CD4-positive, alpha-beta T cell treated with Interleukin-6 for 4 hours (primary cell): ENCODE measurements at regions not wholly inside any gene's neighbourhood (a gene's known extent, or its start where the extent isn't known, plus 50 kb on each side); places are given as distances from the start of the nearest gene placed in this dataset.

Experiments
- DNase-seq: peaks from one replicate; pipeline ENCODE4 v3.0.0-alpha.2; 2020; ENCODE audit warnings: mixed read lengths

- DNase-seq, result no peak
These were observed 144.3 kb upstream of the PFN2 start for GRCh38 chr3:150114873-150115540.

DNA sequence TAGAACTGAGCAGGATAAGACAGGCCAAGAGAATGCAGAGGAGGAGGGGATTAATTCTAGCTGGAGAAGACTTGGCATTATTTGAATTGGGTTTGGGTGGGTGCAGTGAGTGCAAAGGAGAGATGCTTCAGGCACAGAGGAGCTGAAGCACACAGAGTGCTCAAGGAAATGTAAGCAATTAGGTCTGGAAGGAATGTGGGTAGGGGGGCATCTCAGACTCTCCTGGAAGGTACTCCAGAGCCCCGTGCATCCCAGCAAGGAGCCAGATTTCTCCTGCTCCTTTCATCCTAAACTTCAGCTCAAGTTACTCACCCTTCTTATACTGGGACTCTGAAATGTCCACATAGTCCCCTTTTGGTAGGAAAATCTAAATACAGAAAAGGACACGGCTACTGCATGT lies 143.6 kb upstream of the PFN2 start:
- DNase-seq, result no peak

- DNase-seq, result no peak
These were observed 139.4 kb upstream of the PFN2 start for GRCh38 chr3:150110097-150110496.

DNA sequence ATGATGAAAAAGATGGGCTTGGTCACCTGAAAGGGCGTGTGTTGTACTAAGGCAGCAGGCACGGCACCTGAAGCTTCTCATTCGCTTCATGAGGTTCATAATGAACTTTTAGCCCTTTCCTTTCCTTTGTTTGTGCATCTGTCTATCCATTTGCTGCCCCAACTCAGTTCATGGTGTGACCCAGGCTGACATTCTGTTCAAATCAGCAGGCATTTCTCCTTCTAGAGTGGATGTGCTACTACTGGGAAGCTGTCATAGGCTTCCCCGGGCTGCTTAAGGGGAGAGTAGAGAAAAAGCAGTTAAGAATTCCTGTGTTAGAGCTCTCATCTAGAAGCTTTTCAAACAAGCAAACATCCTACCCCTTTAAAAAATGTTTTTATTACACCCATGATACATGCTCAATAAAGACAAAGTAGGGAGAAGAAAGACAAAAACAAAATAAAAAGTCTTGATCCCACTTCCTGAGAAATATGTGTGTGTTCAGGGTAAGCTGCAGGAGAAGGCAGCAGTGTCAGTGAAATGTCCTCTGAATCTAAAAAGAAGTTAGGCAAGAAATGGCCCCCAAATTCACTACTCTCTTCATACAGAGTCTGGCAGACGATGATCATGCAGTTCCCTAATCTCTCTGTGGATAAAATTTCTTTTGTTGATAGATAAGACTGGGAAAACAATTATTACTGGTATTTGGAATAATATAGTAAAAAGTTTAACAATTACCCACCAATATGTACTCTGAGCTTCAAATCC lies 136.9 kb upstream of the PFN2 start:
- DNase-seq, result no peak

DNA sequence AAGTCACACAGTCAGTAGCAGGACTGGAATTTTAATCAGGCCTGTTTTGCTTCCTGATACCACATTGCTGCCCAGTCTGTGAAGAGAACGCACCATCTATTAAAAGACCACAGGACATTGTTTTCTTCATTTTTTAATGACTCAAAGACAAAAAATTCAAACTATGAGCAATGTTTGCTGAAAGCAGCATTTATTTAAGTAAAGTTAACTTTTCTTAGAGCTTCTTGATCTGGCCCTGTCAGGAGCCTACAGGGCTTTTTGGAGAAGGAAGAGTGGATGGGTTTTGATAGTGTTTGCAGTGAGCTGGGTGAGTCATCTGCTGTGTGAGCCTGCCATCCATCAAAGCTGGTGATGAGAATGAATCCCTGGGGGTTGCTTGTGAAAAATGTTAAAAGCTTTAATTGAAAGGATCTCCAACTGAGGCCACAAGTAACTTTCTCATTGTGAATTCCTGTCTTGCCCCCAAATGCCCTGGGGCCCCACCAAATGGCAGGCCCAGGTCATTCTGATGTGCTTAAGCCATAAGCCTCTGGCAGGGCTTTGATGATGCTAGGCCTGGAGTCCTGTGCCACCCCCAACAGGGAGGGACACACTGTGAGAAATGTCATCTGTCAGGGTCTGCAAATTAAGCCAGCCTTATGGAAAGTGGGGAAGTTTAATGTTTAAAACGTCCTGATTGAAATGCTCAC lies 136.2 kb upstream of the PFN2 start:
- no peak for DNase-seq

GRCh38 chr3:150105886-150106612 lies 135.4 kb upstream of the PFN2 start:
- DNase-seq, result no peak

GRCh38 chr3:150105025-150105424 lies 134.3 kb upstream of the PFN2 start:
- DNase-seq, result no peak

GRCh38 chr3:150104564-150104963 lies 133.9 kb upstream of the PFN2 start:
- no peak for DNase-seq

DNA sequence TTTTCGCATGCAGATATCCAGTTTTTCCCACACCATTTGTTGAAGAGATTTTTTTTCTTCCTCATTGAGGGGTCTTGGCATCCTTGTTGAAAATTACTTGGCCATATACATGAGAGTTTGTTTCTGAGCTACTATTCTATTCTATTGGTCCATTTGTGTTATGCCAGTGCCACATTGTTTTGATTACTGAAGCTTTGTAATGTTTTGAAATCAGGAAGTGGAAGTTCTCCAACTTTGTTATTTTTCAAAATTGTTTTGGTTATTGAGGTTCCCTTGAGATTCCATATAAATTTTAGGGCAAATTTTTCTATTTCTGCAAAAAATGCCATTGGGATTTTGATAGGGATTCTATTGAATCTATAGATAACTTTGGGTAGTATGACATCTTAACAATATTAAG lies 130.3 kb upstream of the PFN2 start:
- no peak for DNase-seq

DNA sequence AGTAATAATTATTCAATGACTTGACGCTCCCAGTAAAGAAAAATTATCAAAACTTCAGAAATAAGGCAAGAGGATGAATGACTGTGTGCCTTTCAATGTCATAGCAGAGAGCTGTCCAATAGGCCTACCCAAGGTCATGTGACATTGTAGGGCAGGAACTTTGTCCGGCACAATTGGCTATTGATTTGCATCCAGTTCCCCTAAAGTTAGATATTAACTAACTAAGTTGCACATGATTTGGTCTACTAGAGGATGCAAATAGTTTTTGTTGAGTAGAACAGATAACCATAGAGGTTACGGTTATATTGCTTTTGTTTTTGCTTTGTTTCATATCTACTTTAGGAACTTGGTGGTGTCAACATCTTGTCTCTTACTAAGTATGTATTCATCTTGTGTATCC lies 127.9 kb upstream of the PFN2 start:
- no peak for DNase-seq

DNA sequence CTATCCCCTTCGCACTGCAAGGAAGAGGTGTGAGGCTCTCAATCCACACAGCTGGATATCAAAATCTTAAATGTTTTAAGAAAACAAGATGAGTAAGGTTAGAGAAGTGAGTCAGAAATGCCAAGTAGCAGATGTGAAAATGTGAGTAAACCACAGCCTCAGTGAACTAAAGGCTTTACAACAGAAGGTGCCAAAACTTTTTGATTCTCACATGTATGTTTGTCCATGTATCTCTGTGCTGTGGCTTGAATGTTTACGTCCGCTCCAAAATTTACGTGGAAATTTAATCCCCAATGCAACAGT lies 126.8 kb upstream of the PFN2 start:
- no peak for DNase-seq

DNA sequence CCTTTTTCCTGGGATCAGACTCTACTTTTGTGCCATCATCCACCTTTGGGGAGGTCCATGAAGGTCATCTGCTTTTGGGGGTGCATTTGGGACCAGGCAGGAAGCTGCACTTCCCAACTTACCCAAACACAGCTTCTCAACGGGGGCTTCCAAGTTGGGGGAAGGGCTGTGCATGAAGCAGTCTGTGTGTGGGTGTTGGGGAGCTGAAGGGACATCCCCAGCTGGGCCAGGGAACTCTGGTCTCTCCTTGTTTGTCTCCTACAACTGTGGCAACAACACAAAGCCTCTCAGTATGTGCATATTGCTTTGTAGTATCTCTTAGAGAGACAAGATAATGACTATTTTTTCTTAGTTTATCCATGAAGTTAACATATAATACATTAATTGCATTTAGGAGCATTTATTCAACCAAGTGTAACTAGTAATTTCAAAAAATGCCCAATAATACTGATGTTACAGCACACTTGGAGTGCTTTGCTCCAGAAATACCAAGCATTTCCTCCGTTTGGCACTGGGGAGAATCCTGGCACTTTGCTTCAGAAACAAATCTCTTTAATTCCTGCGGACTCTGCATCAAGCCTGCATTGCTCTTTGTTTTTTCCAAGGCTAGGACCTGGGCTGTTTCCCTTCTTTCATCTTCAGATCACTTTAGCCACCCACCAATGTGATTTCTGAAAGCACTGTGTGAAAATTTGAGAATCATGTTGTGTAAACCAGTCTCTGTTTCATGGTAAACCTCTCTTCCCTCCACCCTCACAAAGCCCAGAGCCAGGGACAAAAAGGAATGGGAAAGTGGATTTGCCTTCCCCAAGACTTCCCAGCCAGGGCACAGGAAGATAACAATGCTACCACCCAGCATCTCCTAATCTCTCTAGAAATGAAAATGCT lies 126.2 kb upstream of the PFN2 start:
- no peak for DNase-seq

GRCh38 chr3:150094150-150094933 lies 123.6 kb upstream of the PFN2 start:
- no peak for DNase-seq

DNA sequence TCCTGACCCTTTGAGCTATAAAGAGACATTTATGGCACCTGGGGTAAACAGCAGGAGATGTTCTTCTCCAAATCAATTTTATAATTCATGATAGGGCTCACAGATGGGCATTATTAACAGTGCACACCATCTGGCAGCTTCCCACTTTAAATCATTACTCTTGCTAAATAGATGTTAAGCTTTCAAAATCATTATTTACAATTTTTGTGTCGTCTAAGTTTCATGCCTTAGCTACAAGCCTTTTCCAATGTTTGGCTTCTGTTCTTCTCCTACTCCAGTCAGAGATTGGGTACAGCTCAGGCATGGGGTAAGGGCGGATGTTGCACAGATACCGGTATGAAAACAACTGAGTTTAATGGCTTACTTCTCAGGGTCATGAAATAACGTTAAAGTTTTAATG lies 120.9 kb upstream of the PFN2 start:
- DNase-seq, result no peak

DNA sequence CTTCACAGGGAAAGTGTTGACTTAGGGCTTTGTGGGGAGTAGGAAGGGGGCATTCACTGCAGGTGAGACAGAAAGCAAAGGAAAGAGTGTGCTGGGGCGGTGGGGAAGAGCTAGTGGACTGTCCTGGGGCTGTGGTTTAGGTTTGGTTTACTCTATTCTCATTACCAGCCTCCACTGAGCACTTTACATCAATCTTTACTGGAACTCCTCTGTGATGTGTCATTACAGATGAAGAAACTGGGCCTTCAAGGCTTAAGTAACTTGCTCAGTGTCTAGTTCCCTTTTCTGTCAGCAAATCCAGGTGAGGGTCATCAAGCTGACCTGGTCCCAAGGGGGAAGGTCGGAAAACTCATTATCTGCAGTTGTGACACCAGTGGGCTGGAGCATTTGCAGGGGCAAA lies 120.2 kb upstream of the PFN2 start:
- DNase-seq, result no peak

GRCh38 chr3:150090006-150090405 lies 119.3 kb upstream of the PFN2 start:
- no peak for DNase-seq

DNA sequence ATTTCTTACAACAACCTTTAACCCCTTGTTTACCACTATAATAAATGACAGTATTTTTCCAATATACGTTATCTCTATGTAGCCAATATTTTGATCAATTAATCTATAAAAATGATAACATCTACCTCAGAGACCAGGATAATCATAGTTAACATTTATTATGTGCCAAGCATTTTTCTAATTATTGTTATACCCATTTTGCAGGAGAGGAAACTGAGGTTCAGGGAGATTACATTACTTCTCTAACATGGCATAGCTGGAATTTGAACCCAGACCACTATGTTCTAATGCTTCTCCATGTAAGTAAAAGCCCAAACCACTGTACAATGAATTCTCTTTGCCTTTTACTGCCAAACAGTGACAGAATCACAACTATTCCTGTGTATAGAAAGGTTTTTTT lies 113.4 kb upstream of the PFN2 start:
- no peak for DNase-seq

- DNase-seq, result no peak
These were observed 113.0 kb upstream of the PFN2 start for GRCh38 chr3:150083655-150084042.

DNA sequence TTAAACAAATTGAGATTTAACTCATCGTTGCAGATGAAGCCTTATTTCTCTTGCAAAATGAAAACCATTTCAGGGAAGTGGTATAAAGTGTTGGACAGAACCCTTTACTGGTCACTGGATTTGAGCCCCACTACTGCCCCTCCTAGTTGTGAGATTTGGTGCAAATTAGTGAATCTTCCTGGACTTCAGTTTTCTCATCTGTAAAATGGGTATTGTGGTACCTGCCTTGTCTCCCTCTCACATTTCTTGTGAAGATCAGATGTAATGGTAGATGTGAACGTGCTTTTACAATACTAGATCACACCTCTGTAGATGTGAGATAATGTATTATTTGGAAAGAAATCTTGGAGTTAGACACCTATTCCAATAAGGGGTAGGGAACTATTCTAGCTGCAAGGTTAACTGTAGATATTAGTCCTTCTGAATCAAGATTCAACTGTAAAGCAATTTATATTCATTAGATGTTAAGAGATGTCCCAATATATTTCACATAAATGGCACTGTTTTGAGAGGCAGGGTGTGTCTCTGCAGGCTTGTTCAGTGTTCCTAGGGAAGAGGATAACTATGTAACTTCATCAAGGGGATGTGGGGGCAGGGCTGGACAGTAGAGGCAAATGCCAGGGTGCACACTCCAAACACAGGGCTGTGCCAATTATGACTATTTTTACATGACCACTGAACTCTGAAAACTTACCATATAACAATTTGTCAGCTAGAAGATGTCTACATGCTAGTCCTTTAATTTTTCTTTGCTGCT lies 112.4 kb upstream of the PFN2 start:
- no peak for DNase-seq

DNA sequence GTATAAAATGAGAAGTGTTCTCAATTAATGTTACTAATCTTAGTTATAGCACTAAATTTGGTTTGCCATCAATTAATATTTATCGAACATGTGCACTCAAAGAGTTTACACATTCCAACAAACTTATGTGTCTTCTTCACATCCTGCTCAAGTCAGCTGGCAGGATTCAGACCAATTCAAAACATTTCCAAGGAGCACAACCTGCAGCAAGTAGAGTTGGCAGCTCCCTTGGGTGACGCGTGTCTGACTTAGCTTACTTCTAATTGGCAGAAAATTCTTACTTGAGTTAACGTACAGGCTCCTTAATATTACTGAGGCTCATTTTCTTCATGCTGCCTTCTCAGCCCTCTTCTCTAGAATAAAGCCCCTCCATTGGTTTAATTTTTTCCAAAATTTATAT lies 110.4 kb upstream of the PFN2 start:
- DNase-seq, result no peak
